Astrocyte (in vitro differentiated cells and primary cell): ENCODE measurements at regions not wholly inside any gene's neighbourhood (a gene's known extent, or its start where the extent isn't known, plus 50 kb on each side); places are given as distances from the start of the nearest gene placed in this dataset.

ENCODE experiments used
- CTCF ChIP-seq: IDR thresholded peaks from 2 replicates; pipeline ENCODE4 v1.5.1; 2011; ENCODE audit warnings: low read depth, mild to moderate bottlenecking, inconsistent platforms, low read length, moderate library complexity; ENCODE audit not compliant: insufficient read depth
- EZH2 ChIP-seq: IDR thresholded peaks from 2 replicates; pipeline ENCODE4 v1.6.1; 2012; ENCODE audit warnings: mild to moderate bottlenecking, low read length, inconsistent platforms; ENCODE audit not compliant: insufficient read depth

- no peak for TF ChIP-seq EZH2
- TF ChIP-seq CTCF = no peak
Measured at GRCh38 chr4:100649417-100649816, 131.6 kb upstream of the EMCN start.
